Hepatocyte (in vitro differentiated cells): ENCODE measurements at regions not wholly inside any gene's neighbourhood (a gene's known extent, or its start where the extent isn't known, plus 50 kb on each side); places are given as distances from the start of the nearest gene placed in this dataset.

Experiments
- EZH2 ChIP-seq: fragments of 200-600 bp; sonication (generic); IDR thresholded peaks from 2 replicates; pipeline ENCODE4 v1.6.1; 2016; ENCODE audit warnings: antibody characterized with exemption, mild to moderate bottlenecking, borderline replicate concordance
- TF ChIP-seq, protein P1 (sequence below): fragments of 200-600 bp; sonication (generic); IDR thresholded peaks from 2 replicates; pipeline ENCODE4 v1.5.1; 2016; ENCODE audit warnings: antibody characterized with exemption, mild to moderate bottlenecking; ENCODE audit not compliant: poor library complexity

DNA sequence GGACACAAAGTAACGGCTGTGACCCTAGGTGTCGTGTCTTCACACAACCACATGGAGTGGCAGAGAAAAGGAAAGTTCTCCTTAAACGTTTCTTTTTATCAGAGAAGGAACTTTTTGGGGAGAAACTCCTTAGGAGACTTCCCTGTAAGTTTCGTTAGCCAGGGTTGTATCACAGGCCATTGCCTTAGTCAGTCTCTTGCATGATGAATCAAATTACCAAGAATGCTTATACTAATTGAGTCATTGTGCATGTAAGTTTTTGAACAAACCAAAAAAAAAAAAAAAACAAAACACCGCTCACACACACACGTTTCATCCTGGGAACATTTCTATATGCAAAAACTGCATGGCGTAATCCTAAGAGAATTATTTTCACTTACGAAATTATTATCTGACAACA is 150.4 kb upstream of the SATB1 start:
- TF ChIP-seq EZH2: no peak
- TF ChIP-seq, protein P1, sequence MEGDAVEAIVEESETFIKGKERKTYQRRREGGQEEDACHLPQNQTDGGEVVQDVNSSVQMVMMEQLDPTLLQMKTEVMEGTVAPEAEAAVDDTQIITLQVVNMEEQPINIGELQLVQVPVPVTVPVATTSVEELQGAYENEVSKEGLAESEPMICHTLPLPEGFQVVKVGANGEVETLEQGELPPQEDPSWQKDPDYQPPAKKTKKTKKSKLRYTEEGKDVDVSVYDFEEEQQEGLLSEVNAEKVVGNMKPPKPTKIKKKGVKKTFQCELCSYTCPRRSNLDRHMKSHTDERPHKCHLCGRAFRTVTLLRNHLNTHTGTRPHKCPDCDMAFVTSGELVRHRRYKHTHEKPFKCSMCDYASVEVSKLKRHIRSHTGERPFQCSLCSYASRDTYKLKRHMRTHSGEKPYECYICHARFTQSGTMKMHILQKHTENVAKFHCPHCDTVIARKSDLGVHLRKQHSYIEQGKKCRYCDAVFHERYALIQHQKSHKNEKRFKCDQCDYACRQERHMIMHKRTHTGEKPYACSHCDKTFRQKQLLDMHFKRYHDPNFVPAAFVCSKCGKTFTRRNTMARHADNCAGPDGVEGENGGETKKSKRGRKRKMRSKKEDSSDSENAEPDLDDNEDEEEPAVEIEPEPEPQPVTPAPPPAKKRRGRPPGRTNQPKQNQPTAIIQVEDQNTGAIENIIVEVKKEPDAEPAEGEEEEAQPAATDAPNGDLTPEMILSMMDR: no peak
